Peyer's patch (tissue), 4 donors: ENCODE measurements at regions not wholly inside any gene's neighbourhood (a gene's known extent, or its start where the extent isn't known, plus 50 kb on each side); places are given as distances from the start of the nearest gene placed in this dataset.

ENCODE experiments used
- POLR2A ChIP-seq, 2 donors: fragments of 450-650 bp; IDR thresholded peaks; one replicate each; pipeline ENCODE4 v1.5.1; 2017; ENCODE audit warnings: antibody characterized with exemption in 2 of 2, mild to moderate bottlenecking in 2 of 2, moderate library complexity in 2 of 2
- TF ChIP-seq, protein P1 (sequence below), 6 experiments: fragments of 450-650 bp in 4 of 6; fragments of 200-600 bp in 2 of 6; sonication (generic) in 1 of 6; IDR thresholded peaks; one replicate each; pipeline ENCODE4 v1.5.1; 2017 to 2019; ENCODE audit warnings: antibody characterized with exemption in 6 of 6, mild to moderate bottlenecking in 3 of 6, moderate library complexity in 1 of 6

DNA sequence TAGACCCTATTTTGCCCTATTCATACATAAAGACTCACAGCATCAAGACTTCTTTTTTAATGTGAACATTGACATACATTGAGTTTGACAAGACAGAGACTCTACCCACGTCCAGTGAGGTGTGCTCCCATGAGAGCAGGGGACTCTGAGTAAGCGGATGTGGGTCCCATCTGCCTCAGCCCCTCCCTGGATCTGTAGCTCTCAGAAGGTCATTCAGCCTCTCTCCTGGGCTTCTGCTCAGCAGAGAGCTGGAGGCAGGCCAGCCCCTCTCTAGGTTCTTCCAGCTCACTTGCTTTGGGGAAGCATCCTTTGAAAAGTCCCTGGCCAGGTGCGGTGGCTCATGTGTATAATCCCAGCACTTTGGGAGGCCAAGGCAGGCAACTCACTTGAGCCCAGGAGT lies 146.9 kb upstream of the ZMIZ1 start:
- TF ChIP-seq, protein P1, sequence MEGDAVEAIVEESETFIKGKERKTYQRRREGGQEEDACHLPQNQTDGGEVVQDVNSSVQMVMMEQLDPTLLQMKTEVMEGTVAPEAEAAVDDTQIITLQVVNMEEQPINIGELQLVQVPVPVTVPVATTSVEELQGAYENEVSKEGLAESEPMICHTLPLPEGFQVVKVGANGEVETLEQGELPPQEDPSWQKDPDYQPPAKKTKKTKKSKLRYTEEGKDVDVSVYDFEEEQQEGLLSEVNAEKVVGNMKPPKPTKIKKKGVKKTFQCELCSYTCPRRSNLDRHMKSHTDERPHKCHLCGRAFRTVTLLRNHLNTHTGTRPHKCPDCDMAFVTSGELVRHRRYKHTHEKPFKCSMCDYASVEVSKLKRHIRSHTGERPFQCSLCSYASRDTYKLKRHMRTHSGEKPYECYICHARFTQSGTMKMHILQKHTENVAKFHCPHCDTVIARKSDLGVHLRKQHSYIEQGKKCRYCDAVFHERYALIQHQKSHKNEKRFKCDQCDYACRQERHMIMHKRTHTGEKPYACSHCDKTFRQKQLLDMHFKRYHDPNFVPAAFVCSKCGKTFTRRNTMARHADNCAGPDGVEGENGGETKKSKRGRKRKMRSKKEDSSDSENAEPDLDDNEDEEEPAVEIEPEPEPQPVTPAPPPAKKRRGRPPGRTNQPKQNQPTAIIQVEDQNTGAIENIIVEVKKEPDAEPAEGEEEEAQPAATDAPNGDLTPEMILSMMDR (IDR thresholded peaks at IDR 0.05) = no peak
- TF ChIP-seq POLR2A (IDR thresholded peaks at IDR 0.05) = no peak
